NCI-H82 treated with DMSO at 0.1 percent for 48 hours (cell line): ENCODE measurements at regions not wholly inside any gene's neighbourhood (a gene's known extent, or its start where the extent isn't known, plus 50 kb on each side); places are given as distances from the start of the nearest gene placed in this dataset.

ENCODE experiments used
- DNase-seq: peaks from one replicate; lab custom pipeline; 2025; ENCODE audit not compliant: unreplicated experiment; lab: John Stamatoyannopoulos, UW

DNA sequence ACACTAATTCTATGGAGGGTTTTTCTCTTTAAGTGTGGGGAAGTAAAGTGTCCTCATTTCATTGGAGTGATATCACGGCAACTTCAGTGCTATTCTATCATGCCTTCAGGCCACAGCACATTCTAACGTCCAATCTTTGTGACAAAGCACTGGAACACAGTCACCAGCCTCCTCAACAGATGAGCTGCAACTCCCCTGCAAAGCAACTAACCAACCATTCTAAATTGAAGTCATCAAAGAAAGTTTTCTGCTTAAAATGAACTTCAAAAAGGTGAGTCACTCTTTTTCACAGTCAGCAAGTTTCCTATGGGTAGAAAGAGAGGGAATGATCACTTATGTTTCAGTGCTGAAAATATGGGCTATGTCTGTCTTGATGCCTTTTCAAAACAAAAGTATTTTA is 190.8 kb downstream of the ELAVL2 start:
- no peak for DNase-seq

DNA sequence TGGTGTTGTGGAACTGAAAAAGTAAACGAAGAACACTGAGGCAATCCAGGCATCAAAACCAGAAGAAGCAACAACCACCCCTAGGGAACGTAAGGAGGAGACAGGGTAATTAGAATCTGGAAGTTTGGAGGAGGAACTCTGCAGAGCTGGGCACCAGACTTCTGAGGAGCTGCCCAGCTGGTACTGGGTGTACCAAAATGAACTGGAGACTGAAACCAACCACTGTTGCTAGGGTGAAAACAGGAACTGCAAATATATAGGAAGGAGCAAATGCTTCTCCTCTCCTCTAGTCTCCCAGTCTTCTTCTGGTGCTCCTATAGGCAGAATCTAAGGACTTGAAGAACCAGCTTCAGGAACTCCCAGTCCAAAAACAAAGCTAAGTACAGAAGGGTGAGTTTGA is 189.8 kb downstream of the ELAVL2 start:
- no peak for DNase-seq

DNA sequence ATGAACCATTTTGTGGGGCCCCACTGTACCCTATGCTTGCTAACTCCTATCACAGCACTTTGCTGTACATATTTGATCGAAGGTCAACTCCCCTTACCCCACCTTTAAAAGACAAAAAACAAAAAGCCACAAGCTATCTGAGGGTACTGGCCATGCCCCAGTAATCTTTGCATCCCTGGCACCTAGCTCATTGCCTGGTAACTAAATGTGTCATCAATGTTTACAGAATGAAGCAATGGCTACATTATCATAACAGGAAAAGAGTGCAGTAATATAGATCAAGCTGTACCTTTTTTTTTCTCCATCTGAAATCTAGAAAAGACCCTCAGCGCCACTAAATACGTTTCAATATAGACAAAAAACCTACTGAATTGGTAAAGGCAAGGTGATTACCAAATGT is 188.0 kb downstream of the ELAVL2 start:
- no peak for DNase-seq

DNA sequence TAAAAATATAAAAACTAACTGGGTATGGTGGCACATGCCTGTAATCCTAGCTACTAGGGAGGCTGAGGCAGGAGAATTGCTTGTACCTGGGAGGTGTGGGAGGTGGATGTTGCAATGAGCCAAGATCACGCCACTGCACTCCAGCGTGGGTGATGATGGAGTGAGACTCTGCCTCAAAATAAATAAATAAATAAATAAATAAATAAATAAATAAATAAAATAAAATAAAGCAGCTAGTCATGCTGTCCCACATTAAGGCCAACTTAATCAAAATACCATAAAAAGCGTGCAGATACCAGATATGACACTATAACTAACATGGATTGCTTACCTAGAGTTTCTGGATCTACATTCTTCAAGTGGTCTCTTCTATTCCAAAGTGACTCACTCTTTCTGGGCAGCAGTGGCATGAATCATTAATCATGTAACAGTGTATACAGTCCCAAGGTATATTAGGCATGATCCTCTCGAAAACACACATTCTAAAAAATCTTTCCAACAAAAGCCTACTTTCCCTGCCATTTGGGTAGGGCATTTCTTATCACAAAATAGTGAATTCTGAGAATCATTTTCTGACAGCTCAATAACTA is 187.1 kb downstream of the ELAVL2 start:
- DNase-seq, result no peak
